Muscle of leg (tissue), 3 donors: ENCODE measurements at regions not wholly inside any gene's neighbourhood (a gene's known extent, or its start where the extent isn't known, plus 50 kb on each side); places are given as distances from the start of the nearest gene placed in this dataset.

Experiments
- DNase-seq: peaks from one replicate; pipeline ENCODE4 v3.0.0; 2013
- H3K27ac ChIP-seq: one replicate; pipeline ENCODE4 v1.5.1; 2013; ENCODE audit warnings: mild to moderate bottlenecking, low read length, control low read depth
- H3K27me3 ChIP-seq: one replicate; pipeline ENCODE4 v1.6.1; 2013; ENCODE audit warnings: low read length; ENCODE audit not compliant: control insufficient read depth, insufficient read depth
- H3K36me3 ChIP-seq: one replicate; pipeline ENCODE4 v1.6.1; 2013; ENCODE audit warnings: low read length; ENCODE audit not compliant: control insufficient read depth, insufficient read depth
- H3K4me1 ChIP-seq: one replicate; pipeline ENCODE4 v1.6.1; 2013; ENCODE audit warnings: low read length; ENCODE audit not compliant: control insufficient read depth, insufficient read depth
- H3K4me3 ChIP-seq: one replicate; pipeline ENCODE4 v1.5.1; 2013; ENCODE audit warnings: low read length, control low read depth
- H3K9me3 ChIP-seq: replicated peaks from 2 replicates; pipeline ENCODE4 v1.6.1; 2013; ENCODE audit warnings: low read depth, low read length; ENCODE audit not compliant: control insufficient read depth
- WGBS: methylation state at CpG from one replicate; pipeline ENCODE4 v1.1.5; 2013; ENCODE audit warnings: missing lambda C conversion rate; ENCODE audit not compliant: insufficient coverage; 5-methylcytosine and 5-hydroxymethylcytosine counted together

GRCh38 chr7:52233248-52233647, 802.2 kb upstream of the POM121L12 start:
- H3K36me3 ChIP-seq: no peaks in the 10 kb centered on the region

GRCh38 chr7:52211930-52212329, 823.5 kb upstream of the POM121L12 start:
- WGBS: no CpG with 5 or more reads among the region's 3 CpGs
- Histone ChIP-seq H3K36me3 (no peaks in the 10 kb centered on the region), H3K9me3 (no peaks in the 10 kb centered on the region), H3K4me3 (no peak overlapping the region), H3K27ac (no peak overlapping the region), H3K27me3 (no peaks in the 10 kb centered on the region), H3K4me1 (no peaks in the 10 kb centered on the region)
- no peak for DNase-seq

More at GRCh38 chr7:52233248-52233647, 802.2 kb upstream of the POM121L12 start:
- peak; percentile 7 for DNase-seq
- Histone ChIP-seq H3K27ac (no peak overlapping the region), H3K27me3 (no peaks in the 10 kb centered on the region), H3K9me3 (peaks cover 5% of the 10 kb centered on the region), H3K4me1 (no peaks in the 10 kb centered on the region), H3K4me3 (no peak overlapping the region)
- WGBS: 71% methylated on average over 2 of the region's 2 CpGs

- Histone ChIP-seq H3K27ac (no peak overlapping the region), H3K27me3 (no peaks in the 10 kb centered on the region), H3K36me3 (no peaks in the 10 kb centered on the region), H3K9me3 (no peaks in the 10 kb centered on the region), H3K4me3 (no peak overlapping the region), H3K4me1 (no peaks in the 10 kb centered on the region)
- WGBS: 50% methylated on average over 1 of the region's 2 CpGs
- DNase-seq: no peak
These were observed 825.8 kb upstream of the POM121L12 start for GRCh38 chr7:52209614-52210013.

DNA sequence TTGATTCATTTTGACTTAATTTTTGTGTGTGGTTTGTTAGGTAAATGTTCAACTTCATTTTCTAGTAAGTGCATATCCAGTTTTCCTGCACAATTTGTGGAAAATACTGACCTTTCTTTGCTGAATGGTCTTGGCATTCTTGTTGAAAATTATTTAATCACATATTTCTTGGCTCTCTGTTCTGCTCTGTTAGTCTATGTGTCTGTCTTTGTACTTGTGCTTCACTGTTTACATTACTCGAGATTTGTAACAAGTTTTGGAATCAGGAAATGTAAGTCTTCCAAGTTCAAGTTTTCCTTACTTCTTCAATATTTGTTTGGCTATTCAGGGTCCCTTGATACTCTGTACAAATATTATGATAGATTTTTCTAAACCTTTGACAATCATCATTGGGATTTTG, 838.2 kb upstream of the POM121L12 start:
- no peaks in the 10 kb centered on the region for H3K27me3 ChIP-seq
- H3K4me1 ChIP-seq: no peaks in the 10 kb centered on the region
- DNase-seq: peak; percentile 80
- H3K9me3 ChIP-seq: no peaks in the 10 kb centered on the region
- H3K27ac ChIP-seq: no peak overlapping the region
- H3K4me3 ChIP-seq: no peak overlapping the region
- no peaks in the 10 kb centered on the region for H3K36me3 ChIP-seq
- WGBS: no CpG with 5 or more reads among the region's 1 CpG

- Histone ChIP-seq H3K27me3 (no peaks in the 10 kb centered on the region), H3K4me1 (no peaks in the 10 kb centered on the region), H3K27ac (no peak overlapping the region), H3K9me3 (no peaks in the 10 kb centered on the region), H3K4me3 (no peak overlapping the region), H3K36me3 (no peaks in the 10 kb centered on the region)
- DNase-seq: no peak
- WGBS: no CpG with 5 or more reads among the region's 4 CpGs
These were observed 839.8 kb upstream of the POM121L12 start for GRCh38 chr7:52195664-52196063.

GRCh38 chr7:52189153-52189778, 846.2 kb upstream of the POM121L12 start:
- no peak for DNase-seq
- H3K4me1 ChIP-seq: no peaks in the 10 kb centered on the region
- 60% methylated on average over 2 of the region's 2 CpGs for WGBS
- no peak overlapping the region for H3K27ac ChIP-seq
- no peaks in the 10 kb centered on the region for H3K9me3 ChIP-seq
- no peaks in the 10 kb centered on the region for H3K36me3 ChIP-seq
- no peaks in the 10 kb centered on the region for H3K27me3 ChIP-seq
- no peak overlapping the region for H3K4me3 ChIP-seq

DNA sequence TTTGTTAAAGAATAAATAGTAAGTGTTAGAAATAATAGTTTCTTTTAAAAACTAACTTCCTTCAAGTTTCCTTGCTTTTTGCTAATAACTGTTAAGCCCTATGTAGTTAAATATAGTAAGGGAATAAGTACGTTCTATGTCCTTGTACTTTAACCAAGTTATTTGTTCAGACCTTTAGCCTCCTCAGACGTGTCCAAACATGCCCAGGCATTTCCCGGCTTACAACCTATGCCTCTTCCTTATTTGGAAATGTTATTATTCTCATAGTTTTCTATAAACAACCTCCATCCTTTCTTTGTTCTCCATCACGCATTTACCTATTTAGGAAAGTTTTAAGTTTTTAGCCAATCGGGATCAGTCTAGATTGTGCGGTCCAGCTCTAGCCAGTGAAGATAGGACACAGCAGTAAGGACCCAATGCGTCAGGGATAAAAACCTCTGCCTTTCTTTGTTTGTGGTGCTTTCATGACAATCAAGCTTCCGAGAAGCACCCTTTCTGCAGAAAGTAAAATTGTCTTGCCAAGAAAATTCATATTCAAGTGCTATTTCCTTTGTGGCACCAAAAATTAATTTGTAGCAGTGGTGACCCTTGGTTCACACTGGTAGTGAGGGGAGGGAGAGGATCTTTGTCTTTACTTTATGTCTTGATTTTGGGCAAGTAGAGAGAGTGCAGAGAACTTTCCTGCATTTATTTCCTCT, 851.3 kb upstream of the POM121L12 start:
- H3K36me3 ChIP-seq: no peaks in the 10 kb centered on the region
- H3K4me1 ChIP-seq: no peaks in the 10 kb centered on the region
- H3K27ac ChIP-seq: no peak overlapping the region
- no peak for DNase-seq
- no peaks in the 10 kb centered on the region for H3K9me3 ChIP-seq
- no peak overlapping the region for H3K4me3 ChIP-seq
- 94% methylated on average over 2 of the region's 8 CpGs for WGBS
- no peaks in the 10 kb centered on the region for H3K27me3 ChIP-seq

DNA sequence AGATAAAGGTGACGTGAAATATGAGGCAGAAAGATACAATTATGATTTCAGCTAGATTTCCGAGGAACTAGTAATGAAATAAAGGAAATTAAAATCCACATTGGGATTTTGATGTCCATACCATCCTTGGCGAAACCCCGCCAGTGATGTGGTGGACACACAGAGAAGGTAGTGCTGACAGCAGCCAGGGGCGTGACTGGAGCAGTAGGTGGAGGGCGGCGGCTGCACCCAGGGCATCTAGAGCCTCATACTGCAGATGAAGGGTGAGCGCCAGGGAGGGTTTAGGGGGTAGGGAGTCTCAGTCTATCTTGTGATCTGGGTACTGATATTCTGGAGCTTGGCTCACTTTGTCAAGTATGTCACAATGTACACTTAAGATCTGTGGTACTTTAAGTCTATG, 855.5 kb upstream of the POM121L12 start:
- Histone ChIP-seq H3K4me1 (no peaks in the 10 kb centered on the region), H3K9me3 (no peaks in the 10 kb centered on the region), H3K4me3 (no peak overlapping the region), H3K36me3 (no peaks in the 10 kb centered on the region), H3K27me3 (no peaks in the 10 kb centered on the region), H3K27ac (no peak overlapping the region)
- no peak for DNase-seq
- WGBS: 64% methylated on average over 3 of the region's 8 CpGs

DNA sequence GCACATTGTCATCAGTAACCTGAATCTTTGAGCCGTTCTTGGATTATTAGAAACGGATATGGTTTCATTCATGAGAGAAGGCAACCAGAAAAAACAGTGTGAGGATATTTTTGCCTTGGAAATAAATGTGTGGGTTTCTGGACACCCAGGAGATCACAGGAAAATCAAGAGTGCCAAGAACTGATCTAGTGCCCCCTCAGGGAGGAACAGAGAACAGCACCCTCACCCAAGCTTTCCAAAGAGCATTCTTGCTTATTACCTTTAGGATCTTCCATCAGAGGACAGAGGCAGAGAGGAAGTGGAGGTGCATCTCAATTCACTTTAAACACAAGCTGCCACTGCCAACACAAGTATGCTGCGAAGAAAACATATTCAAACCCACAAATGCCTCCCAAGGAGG, 851.5 kb upstream of the COBL start:
- Histone ChIP-seq H3K4me1 (no peaks in the 10 kb centered on the region), H3K9me3 (no peaks in the 10 kb centered on the region), H3K27me3 (no peaks in the 10 kb centered on the region), H3K27ac (no peak overlapping the region), H3K4me3 (no peak overlapping the region), H3K36me3 (no peaks in the 10 kb centered on the region)
- no peak for DNase-seq
- no CpG with 5 or more reads among the region's 3 CpGs for WGBS

- no peak overlapping the region for H3K27ac ChIP-seq
- H3K27me3 ChIP-seq: no peaks in the 10 kb centered on the region
- H3K4me1 ChIP-seq: no peaks in the 10 kb centered on the region
- no peak overlapping the region for H3K4me3 ChIP-seq
- H3K9me3 ChIP-seq: no peaks in the 10 kb centered on the region
- WGBS: no CpG with 5 or more reads among the region's 2 CpGs
- H3K36me3 ChIP-seq: no peaks in the 10 kb centered on the region
- no peak for DNase-seq
These were observed 846.7 kb upstream of the COBL start for GRCh38 chr7:52163311-52163710.
